NT2/D1 (cell line): ENCODE measurements at regions not wholly inside any gene's neighbourhood (a gene's known extent, or its start where the extent isn't known, plus 50 kb on each side); places are given as distances from the start of the nearest gene placed in this dataset.

Experiments used
- SUZ12 ChIP-seq: IDR thresholded peaks from 2 replicates; pipeline ENCODE4 v1.6.1; 2011; ENCODE audit not compliant: insufficient read length, insufficient read depth; ENCODE audit errors: extremely low read depth
- YY1 ChIP-seq: IDR thresholded peaks from 2 replicates; pipeline ENCODE4 v1.6.1; 2011; ENCODE audit not compliant: insufficient read length, insufficient read depth
- ZNF274 ChIP-seq: IDR thresholded peaks from 2 replicates; pipeline ENCODE4 v1.6.1; 2011; ENCODE audit warnings: mild to moderate bottlenecking, low read depth, low read length

- TF ChIP-seq YY1 (no peak), ZNF274 (no peak), SUZ12 (no peak)
Observed at GRCh38 chr10:84665883-84666463, 337.6 kb downstream of the CCSER2 start.
